ENCODE measurements at regions not wholly inside any gene's neighbourhood (a gene's known extent, or its start where the extent isn't known, plus 50 kb on each side); places are given as distances from the start of the nearest gene placed in this dataset.

DNA sequence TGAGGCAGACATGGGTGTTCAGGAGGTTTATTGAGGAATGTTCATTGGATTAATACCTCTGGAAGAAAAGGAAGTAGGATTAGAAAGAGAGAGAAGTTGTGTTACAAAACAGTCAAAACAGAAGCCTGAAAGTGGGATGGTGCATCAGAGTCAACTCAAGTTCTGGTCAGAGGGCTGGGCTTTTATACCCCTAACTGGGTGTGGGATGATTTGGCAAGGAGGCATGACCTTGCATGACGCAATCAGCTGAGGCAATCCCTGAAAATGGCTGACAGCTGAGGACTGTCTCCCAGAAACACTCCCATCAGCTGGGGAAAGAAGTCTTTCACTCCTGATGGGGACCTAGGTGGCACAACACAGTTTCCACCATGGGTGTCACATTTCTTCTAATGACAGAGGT, 818.2 kb downstream of the SATB2 start:
- TF ChIP-seq ZNF121 (tag by site-specific recombination; IDR thresholded peaks at IDR 0.05), result no peak
- TF ChIP-seq, protein P1, sequence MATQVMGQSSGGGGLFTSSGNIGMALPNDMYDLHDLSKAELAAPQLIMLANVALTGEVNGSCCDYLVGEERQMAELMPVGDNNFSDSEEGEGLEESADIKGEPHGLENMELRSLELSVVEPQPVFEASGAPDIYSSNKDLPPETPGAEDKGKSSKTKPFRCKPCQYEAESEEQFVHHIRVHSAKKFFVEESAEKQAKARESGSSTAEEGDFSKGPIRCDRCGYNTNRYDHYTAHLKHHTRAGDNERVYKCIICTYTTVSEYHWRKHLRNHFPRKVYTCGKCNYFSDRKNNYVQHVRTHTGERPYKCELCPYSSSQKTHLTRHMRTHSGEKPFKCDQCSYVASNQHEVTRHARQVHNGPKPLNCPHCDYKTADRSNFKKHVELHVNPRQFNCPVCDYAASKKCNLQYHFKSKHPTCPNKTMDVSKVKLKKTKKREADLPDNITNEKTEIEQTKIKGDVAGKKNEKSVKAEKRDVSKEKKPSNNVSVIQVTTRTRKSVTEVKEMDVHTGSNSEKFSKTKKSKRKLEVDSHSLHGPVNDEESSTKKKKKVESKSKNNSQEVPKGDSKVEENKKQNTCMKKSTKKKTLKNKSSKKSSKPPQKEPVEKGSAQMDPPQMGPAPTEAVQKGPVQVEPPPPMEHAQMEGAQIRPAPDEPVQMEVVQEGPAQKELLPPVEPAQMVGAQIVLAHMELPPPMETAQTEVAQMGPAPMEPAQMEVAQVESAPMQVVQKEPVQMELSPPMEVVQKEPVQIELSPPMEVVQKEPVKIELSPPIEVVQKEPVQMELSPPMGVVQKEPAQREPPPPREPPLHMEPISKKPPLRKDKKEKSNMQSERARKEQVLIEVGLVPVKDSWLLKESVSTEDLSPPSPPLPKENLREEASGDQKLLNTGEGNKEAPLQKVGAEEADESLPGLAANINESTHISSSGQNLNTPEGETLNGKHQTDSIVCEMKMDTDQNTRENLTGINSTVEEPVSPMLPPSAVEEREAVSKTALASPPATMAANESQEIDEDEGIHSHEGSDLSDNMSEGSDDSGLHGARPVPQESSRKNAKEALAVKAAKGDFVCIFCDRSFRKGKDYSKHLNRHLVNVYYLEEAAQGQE (tag by site-specific recombination; IDR thresholded peaks at IDR 0.05), result no peak
- TF ChIP-seq, protein P2, sequence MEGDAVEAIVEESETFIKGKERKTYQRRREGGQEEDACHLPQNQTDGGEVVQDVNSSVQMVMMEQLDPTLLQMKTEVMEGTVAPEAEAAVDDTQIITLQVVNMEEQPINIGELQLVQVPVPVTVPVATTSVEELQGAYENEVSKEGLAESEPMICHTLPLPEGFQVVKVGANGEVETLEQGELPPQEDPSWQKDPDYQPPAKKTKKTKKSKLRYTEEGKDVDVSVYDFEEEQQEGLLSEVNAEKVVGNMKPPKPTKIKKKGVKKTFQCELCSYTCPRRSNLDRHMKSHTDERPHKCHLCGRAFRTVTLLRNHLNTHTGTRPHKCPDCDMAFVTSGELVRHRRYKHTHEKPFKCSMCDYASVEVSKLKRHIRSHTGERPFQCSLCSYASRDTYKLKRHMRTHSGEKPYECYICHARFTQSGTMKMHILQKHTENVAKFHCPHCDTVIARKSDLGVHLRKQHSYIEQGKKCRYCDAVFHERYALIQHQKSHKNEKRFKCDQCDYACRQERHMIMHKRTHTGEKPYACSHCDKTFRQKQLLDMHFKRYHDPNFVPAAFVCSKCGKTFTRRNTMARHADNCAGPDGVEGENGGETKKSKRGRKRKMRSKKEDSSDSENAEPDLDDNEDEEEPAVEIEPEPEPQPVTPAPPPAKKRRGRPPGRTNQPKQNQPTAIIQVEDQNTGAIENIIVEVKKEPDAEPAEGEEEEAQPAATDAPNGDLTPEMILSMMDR (tag by site-specific recombination; IDR thresholded peaks at IDR 0.05), result no peak
- no peak for TF ChIP-seq ZNF266 (tag by site-specific recombination; IDR thresholded peaks at IDR 0.05; ENCODE audit: low read depth)
- TF ChIP-seq, protein P3, sequence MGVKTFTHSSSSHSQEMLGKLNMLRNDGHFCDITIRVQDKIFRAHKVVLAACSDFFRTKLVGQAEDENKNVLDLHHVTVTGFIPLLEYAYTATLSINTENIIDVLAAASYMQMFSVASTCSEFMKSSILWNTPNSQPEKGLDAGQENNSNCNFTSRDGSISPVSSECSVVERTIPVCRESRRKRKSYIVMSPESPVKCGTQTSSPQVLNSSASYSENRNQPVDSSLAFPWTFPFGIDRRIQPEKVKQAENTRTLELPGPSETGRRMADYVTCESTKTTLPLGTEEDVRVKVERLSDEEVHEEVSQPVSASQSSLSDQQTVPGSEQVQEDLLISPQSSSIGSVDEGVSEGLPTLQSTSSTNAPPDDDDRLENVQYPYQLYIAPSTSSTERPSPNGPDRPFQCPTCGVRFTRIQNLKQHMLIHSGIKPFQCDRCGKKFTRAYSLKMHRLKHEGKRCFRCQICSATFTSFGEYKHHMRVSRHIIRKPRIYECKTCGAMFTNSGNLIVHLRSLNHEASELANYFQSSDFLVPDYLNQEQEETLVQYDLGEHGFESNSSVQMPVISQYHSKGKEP (tag by site-specific recombination; IDR thresholded peaks at IDR 0.05), result no peak
- TF ChIP-seq ZNF274 (IDR thresholded peaks at IDR 0.05; ENCODE audit: low read length), result no peak
- no peak for TF ChIP-seq ZNF274 (tag by site-specific recombination; IDR thresholded peaks at IDR 0.05; ENCODE audit: borderline replicate concordance)
- TF ChIP-seq ZNF514 (tag by site-specific recombination; IDR thresholded peaks at IDR 0.05), result no peak
- TF ChIP-seq EGR2 (tag by site-specific recombination; IDR thresholded peaks at IDR 0.05; ENCODE audit: low read depth), result no peak
- TF ChIP-seq, protein P4, sequence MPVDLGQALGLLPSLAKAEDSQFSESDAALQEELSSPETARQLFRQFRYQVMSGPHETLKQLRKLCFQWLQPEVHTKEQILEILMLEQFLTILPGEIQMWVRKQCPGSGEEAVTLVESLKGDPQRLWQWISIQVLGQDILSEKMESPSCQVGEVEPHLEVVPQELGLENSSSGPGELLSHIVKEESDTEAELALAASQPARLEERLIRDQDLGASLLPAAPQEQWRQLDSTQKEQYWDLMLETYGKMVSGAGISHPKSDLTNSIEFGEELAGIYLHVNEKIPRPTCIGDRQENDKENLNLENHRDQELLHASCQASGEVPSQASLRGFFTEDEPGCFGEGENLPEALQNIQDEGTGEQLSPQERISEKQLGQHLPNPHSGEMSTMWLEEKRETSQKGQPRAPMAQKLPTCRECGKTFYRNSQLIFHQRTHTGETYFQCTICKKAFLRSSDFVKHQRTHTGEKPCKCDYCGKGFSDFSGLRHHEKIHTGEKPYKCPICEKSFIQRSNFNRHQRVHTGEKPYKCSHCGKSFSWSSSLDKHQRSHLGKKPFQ (tag by site-specific recombination; IDR thresholded peaks at IDR 0.05), result no peak
- TF ChIP-seq ZNF664 (tag by site-specific recombination; IDR thresholded peaks at IDR 0.05), result no peak
